ENCODE measurements at regions not wholly inside any gene's neighbourhood (a gene's known extent, or its start where the extent isn't known, plus 50 kb on each side); places are given as distances from the start of the nearest gene placed in this dataset.

DNA sequence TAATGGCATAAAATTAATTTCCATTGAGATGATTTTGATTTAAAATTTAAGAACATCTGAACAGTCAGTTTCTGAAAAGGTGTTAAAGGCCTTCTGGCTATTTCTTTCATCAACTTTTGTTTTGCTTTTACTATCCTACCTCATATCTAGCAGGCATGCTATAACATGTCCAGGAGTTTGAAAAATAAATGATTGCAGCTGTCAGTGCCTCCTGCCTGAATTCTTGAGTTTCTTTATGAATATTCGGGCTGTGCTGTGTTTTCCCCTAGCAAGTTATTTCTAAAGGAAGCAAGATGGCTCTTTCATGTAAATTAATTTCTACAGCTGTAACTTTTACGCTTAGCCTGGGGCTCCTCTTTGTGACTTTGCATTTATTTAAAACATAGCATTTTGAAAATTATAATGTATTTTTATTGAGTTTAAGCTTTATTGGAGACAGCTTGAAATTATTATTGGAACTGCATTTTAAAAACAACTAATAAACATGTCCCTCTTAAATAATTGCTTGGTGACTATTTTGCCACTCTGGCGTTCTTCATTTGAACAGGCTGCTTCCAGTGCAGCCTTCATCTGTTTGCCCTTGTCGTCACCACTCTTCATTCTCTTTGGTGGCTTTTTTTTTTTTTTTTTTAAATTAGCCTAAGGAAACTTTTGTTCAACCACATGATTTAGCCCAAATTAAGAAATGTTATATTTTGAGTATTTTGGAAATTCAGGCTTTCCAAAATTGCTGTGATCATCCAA is 1083.4 kb upstream of the LRRN3 start:
- no peaks in the 10 kb centered on the region for H3K27me3 Mint-ChIP-seq
- no peak overlapping the region for H3K27ac Mint-ChIP-seq
- DNase-seq (no peak), ATAC-seq (ENCODE audit: low read depth) (no peak)
- no peaks in the 10 kb centered on the region for H3K4me1 Mint-ChIP-seq
- no peak overlapping the region for H3K4me3 Mint-ChIP-seq
- H3K9me3 Mint-ChIP-seq = no peaks in the 10 kb centered on the region
- CTCF ChIA-PET = no interaction called here
- intact Hi-C loops (cut with micrococcal nuclease) = no loop called here
- TF ChIP-seq, protein P1, sequence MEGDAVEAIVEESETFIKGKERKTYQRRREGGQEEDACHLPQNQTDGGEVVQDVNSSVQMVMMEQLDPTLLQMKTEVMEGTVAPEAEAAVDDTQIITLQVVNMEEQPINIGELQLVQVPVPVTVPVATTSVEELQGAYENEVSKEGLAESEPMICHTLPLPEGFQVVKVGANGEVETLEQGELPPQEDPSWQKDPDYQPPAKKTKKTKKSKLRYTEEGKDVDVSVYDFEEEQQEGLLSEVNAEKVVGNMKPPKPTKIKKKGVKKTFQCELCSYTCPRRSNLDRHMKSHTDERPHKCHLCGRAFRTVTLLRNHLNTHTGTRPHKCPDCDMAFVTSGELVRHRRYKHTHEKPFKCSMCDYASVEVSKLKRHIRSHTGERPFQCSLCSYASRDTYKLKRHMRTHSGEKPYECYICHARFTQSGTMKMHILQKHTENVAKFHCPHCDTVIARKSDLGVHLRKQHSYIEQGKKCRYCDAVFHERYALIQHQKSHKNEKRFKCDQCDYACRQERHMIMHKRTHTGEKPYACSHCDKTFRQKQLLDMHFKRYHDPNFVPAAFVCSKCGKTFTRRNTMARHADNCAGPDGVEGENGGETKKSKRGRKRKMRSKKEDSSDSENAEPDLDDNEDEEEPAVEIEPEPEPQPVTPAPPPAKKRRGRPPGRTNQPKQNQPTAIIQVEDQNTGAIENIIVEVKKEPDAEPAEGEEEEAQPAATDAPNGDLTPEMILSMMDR (IDR thresholded peaks at IDR 0.05) = no peak
- no peaks in the 10 kb centered on the region for H3K36me3 Mint-ChIP-seq (ENCODE audit: low read depth)
- POLR2A ChIA-PET = no interaction called here

DNA sequence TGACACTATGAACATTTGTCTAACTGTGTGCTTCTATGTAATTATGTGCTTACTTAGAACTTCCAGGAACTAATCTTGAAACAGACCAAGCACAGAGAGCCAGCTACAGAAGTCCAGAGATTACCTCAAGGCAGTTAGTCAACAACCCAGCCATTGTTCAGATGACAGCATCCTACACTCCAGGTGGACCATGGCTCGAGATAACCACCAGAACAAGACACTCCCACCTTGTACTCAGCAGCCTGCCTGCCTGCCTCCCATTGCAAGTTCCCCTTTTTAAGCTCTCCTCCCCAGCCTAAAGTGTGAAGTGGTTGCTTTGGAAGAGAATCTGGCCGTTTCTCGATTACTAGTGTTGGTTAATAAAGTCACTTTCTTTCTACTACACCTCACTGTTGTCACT is 1080.6 kb upstream of the LRRN3 start:
- H3K4me3 Mint-ChIP-seq = no peak overlapping the region
- H3K27ac Mint-ChIP-seq = no peak overlapping the region
- no peaks in the 10 kb centered on the region for H3K4me1 Mint-ChIP-seq
- ATAC-seq (ENCODE audit: low read depth) (no peak), DNase-seq (no peak)
- H3K9me3 Mint-ChIP-seq = no peaks in the 10 kb centered on the region
- no peaks in the 10 kb centered on the region for H3K27me3 Mint-ChIP-seq
- CTCF ChIA-PET = no interaction called here
- intact Hi-C loops (cut with micrococcal nuclease) = no loop called here
- POLR2A ChIA-PET = no interaction called here
- TF ChIP-seq, protein P1 (IDR thresholded peaks at IDR 0.05) = no peak
- H3K36me3 Mint-ChIP-seq (ENCODE audit: low read depth) = no peaks in the 10 kb centered on the region

DNA sequence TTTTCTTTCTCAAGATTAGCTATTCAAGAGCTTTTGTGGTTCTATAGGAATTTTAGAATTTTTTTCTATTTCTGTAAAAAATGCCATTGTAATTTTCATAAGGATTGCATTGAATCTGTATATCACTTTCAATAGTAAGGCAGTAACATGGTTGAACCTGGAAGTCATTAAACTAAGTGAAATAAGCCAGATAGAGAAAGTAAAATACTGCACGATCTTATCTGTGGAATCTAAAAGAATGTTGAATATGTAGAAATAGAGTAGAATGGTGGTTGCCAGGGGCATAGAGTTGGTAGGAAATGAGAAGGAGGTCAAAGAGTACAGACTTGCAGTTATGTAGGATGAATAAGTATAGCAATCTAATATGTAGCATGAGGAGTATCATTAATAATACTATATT is 1073.5 kb upstream of the LRRN3 start:
- Mint-ChIP-seq H3K9me3 (peaks cover 2% of the 10 kb centered on the region), H3K36me3 (ENCODE audit: low read depth) (no peaks in the 10 kb centered on the region), H3K4me3 (no peak overlapping the region), H3K27me3 (no peaks in the 10 kb centered on the region), H3K4me1 (no peaks in the 10 kb centered on the region), H3K27ac (no peak overlapping the region)
- ChIA-PET CTCF (no interaction called here), POLR2A (no interaction called here)
- no peak for DNase-seq
- TF ChIP-seq, protein P1 (IDR thresholded peaks at IDR 0.05) = no peak
- intact Hi-C loops (cut with micrococcal nuclease) = no loop called here
- ATAC-seq (ENCODE audit: low read depth) = no peak

DNA sequence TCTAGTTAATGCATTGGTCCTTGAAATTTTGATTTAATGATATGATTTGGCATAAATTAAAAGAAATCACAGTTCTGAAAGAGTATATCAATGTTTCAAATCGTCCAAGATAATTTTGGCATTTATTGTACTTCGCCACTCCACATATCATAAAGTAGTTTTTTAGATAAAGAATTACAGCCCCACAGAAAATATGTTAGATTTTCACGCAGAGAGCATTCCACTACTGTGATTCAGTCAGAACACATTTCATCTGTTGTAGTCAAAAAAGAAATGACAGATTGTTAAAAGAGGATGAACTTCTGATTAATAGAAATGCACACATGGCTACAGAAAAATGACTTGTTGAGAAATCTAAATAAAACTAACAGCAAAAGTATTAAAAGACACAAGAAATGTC is 1063.5 kb upstream of the LRRN3 start:
- POLR2A ChIA-PET = no interaction called here
- H3K27ac Mint-ChIP-seq = no peak overlapping the region
- TF ChIP-seq, protein P1 (IDR thresholded peaks at IDR 0.05) = no peak

DNA sequence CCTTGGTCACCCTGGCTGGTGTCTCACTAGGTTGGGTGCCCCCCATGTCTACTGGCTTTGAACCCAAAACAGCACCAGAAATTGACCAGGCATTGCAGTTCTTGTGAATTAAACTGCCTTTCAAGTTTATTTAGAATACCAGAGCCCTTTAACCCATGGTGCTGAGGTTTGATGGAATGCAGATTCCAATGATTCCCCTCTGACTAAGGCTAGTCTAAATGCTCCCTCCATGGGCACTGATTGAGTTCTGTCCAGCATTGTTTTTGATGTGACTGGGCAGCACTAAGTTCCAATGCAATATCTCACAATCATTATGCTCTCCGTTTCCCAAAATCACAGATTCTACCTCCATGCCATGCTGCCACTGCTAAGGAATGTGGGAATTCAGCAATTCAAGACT is 1047.4 kb upstream of the LRRN3 start:
- Mint-ChIP-seq H3K27me3 (no peaks in the 10 kb centered on the region), H3K36me3 (ENCODE audit: low read depth) (no peaks in the 10 kb centered on the region), H3K27ac (no peak overlapping the region), H3K4me1 (no peaks in the 10 kb centered on the region), H3K9me3 (peaks cover 3% of the 10 kb centered on the region), H3K4me3 (no peak overlapping the region)
- DNase-seq (no peak), ATAC-seq (ENCODE audit: low read depth) (no peak)
- intact Hi-C loops (cut with micrococcal nuclease) = no loop called here
- POLR2A ChIA-PET = no interaction called here
- TF ChIP-seq, protein P1 (IDR thresholded peaks at IDR 0.05) = no peak
- CTCF ChIA-PET = no interaction called here

More for the DNA sequence above, 1063.5 kb upstream of the LRRN3 start:
- CTCF ChIA-PET = no interaction called here
- H3K36me3 Mint-ChIP-seq (ENCODE audit: low read depth) = no peaks in the 10 kb centered on the region
- DNase-seq = no peak
- no peak for ATAC-seq (ENCODE audit: low read depth)
- H3K9me3 Mint-ChIP-seq = no peaks in the 10 kb centered on the region
- H3K4me1 Mint-ChIP-seq = no peaks in the 10 kb centered on the region
- no peaks in the 10 kb centered on the region for H3K27me3 Mint-ChIP-seq
- H3K4me3 Mint-ChIP-seq = no peak overlapping the region
- intact Hi-C loops (cut with micrococcal nuclease) = no loop called here
